RWPE2 (cell line): ENCODE measurements at regions not wholly inside any gene's neighbourhood (a gene's known extent, or its start where the extent isn't known, plus 50 kb on each side); places are given as distances from the start of the nearest gene placed in this dataset.

Source experiments
- ATAC-seq: fragments of 200-7000 bp; cut with Tn5 transposase; 3 replicates; pipeline ENCODE4 v1.9.1; 2021; ENCODE audit warnings: low read depth
- DNase-seq: peaks from one replicate; pipeline ENCODE4 v3.0.0-alpha.2; 2020; ENCODE audit warnings: low spot score
- H3K27ac ChIP-seq: fragments of 450-650 bp; 2 replicates; pipeline ENCODE4 v1.5.1; 2017; ENCODE audit warnings: mild to moderate bottlenecking; ENCODE audit not compliant: poor library complexity, severe bottlenecking
- H3K27me3 ChIP-seq: fragments of 250-450 bp; sonication (Bioruptor Pico); 2 replicates; pipeline ENCODE4 v1.5.1; 2021; ENCODE audit warnings: mild to moderate bottlenecking, moderate library complexity; ENCODE audit not compliant: insufficient read depth, poor library complexity, severe bottlenecking
- H3K36me3 ChIP-seq: fragments of 250-450 bp; sonication (Bioruptor Pico); 2 replicates; pipeline ENCODE4 v1.5.1; 2020; ENCODE audit warnings: low read depth, mild to moderate bottlenecking, moderate library complexity
- H3K4me1 ChIP-seq: fragments of 250-450 bp; sonication (Bioruptor Pico); 2 replicates; pipeline ENCODE4 v1.5.1; 2021; ENCODE audit warnings: mild to moderate bottlenecking, moderate library complexity; ENCODE audit not compliant: insufficient read depth, poor library complexity, severe bottlenecking
- H3K4me3 ChIP-seq: fragments of 250-450 bp; sonication (Bioruptor Pico); 2 replicates; pipeline ENCODE4 v1.5.1; 2021; ENCODE audit warnings: mild to moderate bottlenecking, moderate library complexity; ENCODE audit not compliant: severe bottlenecking
- H3K9me3 ChIP-seq: fragments of 250-450 bp; sonication (Bioruptor Pico); 2 replicates; pipeline ENCODE4 v1.5.1; 2021; ENCODE audit warnings: mild to moderate bottlenecking, moderate library complexity; ENCODE audit not compliant: severe bottlenecking
- CTCF ChIP-seq: fragments of 450-650 bp; IDR thresholded peaks from one replicate; pipeline ENCODE4 v1.5.1; 2017; ENCODE audit warnings: mild to moderate bottlenecking, moderate library complexity; ENCODE audit not compliant: poor library complexity, severe bottlenecking

GRCh38 chr6:50610562-50610961 lies 102.8 kb upstream of the TFAP2D start:
- TF ChIP-seq CTCF: peak; percentile 42
- no peaks in the 10 kb centered on the region for H3K27me3 ChIP-seq
- H3K4me3 ChIP-seq: no peak overlapping the region
- DNase-seq (no peak), ATAC-seq (no peak)
- no peak overlapping the region for H3K27ac ChIP-seq
- no peaks in the 10 kb centered on the region for H3K4me1 ChIP-seq
- no peaks in the 10 kb centered on the region for H3K9me3 ChIP-seq
- no peaks in the 10 kb centered on the region for H3K36me3 ChIP-seq

GRCh38 chr6:50635429-50635828 lies 77.9 kb upstream of the TFAP2D start:
- ATAC-seq: no peak
- no peak overlapping the region for H3K4me3 ChIP-seq

GRCh38 chr6:50637267-50637666 lies 76.1 kb upstream of the TFAP2D start:
- Histone ChIP-seq H3K9me3 (no peaks in the 10 kb centered on the region), H3K27me3 (no peaks in the 10 kb centered on the region), H3K4me1 (no peaks in the 10 kb centered on the region), H3K36me3 (no peaks in the 10 kb centered on the region), H3K4me3 (no peak overlapping the region), H3K27ac (no peak overlapping the region)
- TF ChIP-seq CTCF: no peak
- ATAC-seq (no peak), DNase-seq (no peak)

More at GRCh38 chr6:50635429-50635828, 77.9 kb upstream of the TFAP2D start:
- Histone ChIP-seq H3K9me3 (no peaks in the 10 kb centered on the region), H3K27ac (no peak overlapping the region), H3K4me1 (no peaks in the 10 kb centered on the region), H3K27me3 (no peaks in the 10 kb centered on the region), H3K36me3 (no peaks in the 10 kb centered on the region)
- DNase-seq: no peak
- no peak for TF ChIP-seq CTCF

DNA sequence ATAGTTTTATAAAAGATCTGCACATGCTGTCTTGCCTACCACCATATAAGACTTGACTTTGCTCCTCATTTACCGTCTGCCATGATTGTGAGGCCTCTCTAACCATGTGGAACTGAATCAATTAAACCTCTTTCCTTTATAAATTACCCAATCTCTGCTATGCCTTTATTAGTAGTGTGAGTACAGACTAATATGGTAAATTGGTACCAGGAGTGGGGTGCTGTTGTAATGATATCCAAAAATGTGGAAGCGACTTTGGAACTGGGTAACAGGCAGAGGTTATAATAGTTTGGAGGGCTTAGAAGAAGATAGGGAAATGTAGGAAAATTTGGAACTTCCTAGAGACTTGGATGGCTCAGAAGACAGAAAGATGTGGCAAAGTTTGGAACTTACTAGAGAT lies 64.2 kb upstream of the TFAP2D start:
- no peak overlapping the region for H3K27ac ChIP-seq
- TF ChIP-seq CTCF: no peak
- no peaks in the 10 kb centered on the region for H3K27me3 ChIP-seq
- no peaks in the 10 kb centered on the region for H3K4me1 ChIP-seq
- ATAC-seq (no peak), DNase-seq (no peak)
- H3K9me3 ChIP-seq: peaks cover 6% of the 10 kb centered on the region
- no peak overlapping the region for H3K4me3 ChIP-seq
- H3K36me3 ChIP-seq: no peaks in the 10 kb centered on the region

GRCh38 chr6:50653253-50653652 lies 60.1 kb upstream of the TFAP2D start:
- Histone ChIP-seq H3K4me3 (no peak overlapping the region), H3K36me3 (no peaks in the 10 kb centered on the region), H3K27ac (no peak overlapping the region), H3K4me1 (no peaks in the 10 kb centered on the region), H3K9me3 (peaks cover 6% of the 10 kb centered on the region), H3K27me3 (peaks cover 5% of the 10 kb centered on the region)
- DNase-seq (no peak), ATAC-seq (no peak)
- TF ChIP-seq CTCF: no peak
